DOHH2 (cell line): ENCODE measurements at regions not wholly inside any gene's neighbourhood (a gene's known extent, or its start where the extent isn't known, plus 50 kb on each side); places are given as distances from the start of the nearest gene placed in this dataset.
"Not testable (repeated sequence)": the region's sequence is repeated elsewhere in the genome, so short reads cannot be mapped to it uniquely, and the experiment has no call there.

Experiments used
- H3F3A ChIP-seq: fragments of 200-600 bp; sonication (generic), shearing (Covaris generic); 2 replicates; pipeline ENCODE4 v1.6.0; 2016; ENCODE audit warnings: antibody characterized with exemption, mild to moderate bottlenecking; ENCODE audit not compliant: control insufficient read depth, insufficient read depth
- H3K27ac ChIP-seq: fragments of 200-600 bp; sonication (generic); 2 replicates; pipeline ENCODE4 v1.5.1; 2014; ENCODE audit warnings: low read depth, mild to moderate bottlenecking, low read length, moderate library complexity
- H3K27me3 ChIP-seq: fragments of 200-600 bp; sonication (generic); 2 replicates; pipeline ENCODE4 v1.6.1; 2014; ENCODE audit warnings: mild to moderate bottlenecking, low read length, mixed read lengths; ENCODE audit not compliant: control insufficient read depth
- H3K36me3 ChIP-seq: fragments of 200-600 bp; sonication (generic); 2 replicates; pipeline ENCODE4 v1.6.1; 2014; ENCODE audit warnings: mild to moderate bottlenecking, low read length, moderate library complexity, mixed read lengths; ENCODE audit not compliant: control insufficient read depth
- H3K4me1 ChIP-seq: fragments of 200-600 bp; sonication (generic); 2 replicates; pipeline ENCODE4 v1.6.1; 2014; ENCODE audit warnings: mild to moderate bottlenecking, low read length, mixed read lengths; ENCODE audit not compliant: control insufficient read depth
- H3K4me2 ChIP-seq: fragments of 200-600 bp; sonication (generic); 2 replicates; pipeline ENCODE4 v1.6.0; 2014; ENCODE audit warnings: mild to moderate bottlenecking, low read length, moderate library complexity
- H3K4me3 ChIP-seq: fragments of 200-600 bp; sonication (generic); 2 replicates; pipeline ENCODE4 v1.5.1; 2014; ENCODE audit warnings: mild to moderate bottlenecking, low read length, mixed read lengths
- H3K79me2 ChIP-seq: fragments of 200-600 bp; sonication (generic); 2 replicates; pipeline ENCODE4 v1.6.1; 2014; ENCODE audit warnings: mild to moderate bottlenecking, low read length, mixed read lengths; ENCODE audit not compliant: control insufficient read depth
- H3K9me2 ChIP-seq: fragments of 200-600 bp; sonication (generic); replicated peaks from 2 replicates; pipeline ENCODE4 v1.6.1; 2014; ENCODE audit warnings: mild to moderate bottlenecking, low read length, mixed read lengths; ENCODE audit not compliant: control insufficient read depth
- H3K9me3 ChIP-seq: fragments of 200-600 bp; sonication (generic); 2 replicates; pipeline ENCODE4 v1.6.1; 2014; ENCODE audit warnings: antibody characterized with exemption, low read length, mixed read lengths; ENCODE audit not compliant: control insufficient read depth, insufficient read depth
- H4K20me1 ChIP-seq: fragments of 200-600 bp; sonication (generic); 2 replicates; pipeline ENCODE4 v1.6.0; 2014; ENCODE audit warnings: low read depth, mild to moderate bottlenecking, antibody characterized with exemption, low read length, moderate library complexity; ENCODE audit not compliant: control insufficient read depth, insufficient read depth
- EZH2phosphoT487 ChIP-seq: fragments of 200-600 bp; sonication (generic); IDR thresholded peaks from 2 replicates; pipeline ENCODE4 v1.6.1; 2017; ENCODE audit warnings: borderline replicate concordance, mild to moderate bottlenecking, antibody characterized with exemption, low read length, moderate library complexity, mixed read lengths
- TF ChIP-seq, protein P1 (sequence below): fragments of 200-600 bp; sonication (generic); IDR thresholded peaks from one replicate; pipeline ENCODE4 v1.5.1; 2014; ENCODE audit warnings: antibody characterized with exemption, mild to moderate bottlenecking, low read depth, low read length; ENCODE audit not compliant: poor library complexity, severe bottlenecking

- H3K27me3 ChIP-seq: no peaks in the 10 kb centered on the region
- no peaks in the 10 kb centered on the region for H3K79me2 ChIP-seq
- TF ChIP-seq, protein P1, sequence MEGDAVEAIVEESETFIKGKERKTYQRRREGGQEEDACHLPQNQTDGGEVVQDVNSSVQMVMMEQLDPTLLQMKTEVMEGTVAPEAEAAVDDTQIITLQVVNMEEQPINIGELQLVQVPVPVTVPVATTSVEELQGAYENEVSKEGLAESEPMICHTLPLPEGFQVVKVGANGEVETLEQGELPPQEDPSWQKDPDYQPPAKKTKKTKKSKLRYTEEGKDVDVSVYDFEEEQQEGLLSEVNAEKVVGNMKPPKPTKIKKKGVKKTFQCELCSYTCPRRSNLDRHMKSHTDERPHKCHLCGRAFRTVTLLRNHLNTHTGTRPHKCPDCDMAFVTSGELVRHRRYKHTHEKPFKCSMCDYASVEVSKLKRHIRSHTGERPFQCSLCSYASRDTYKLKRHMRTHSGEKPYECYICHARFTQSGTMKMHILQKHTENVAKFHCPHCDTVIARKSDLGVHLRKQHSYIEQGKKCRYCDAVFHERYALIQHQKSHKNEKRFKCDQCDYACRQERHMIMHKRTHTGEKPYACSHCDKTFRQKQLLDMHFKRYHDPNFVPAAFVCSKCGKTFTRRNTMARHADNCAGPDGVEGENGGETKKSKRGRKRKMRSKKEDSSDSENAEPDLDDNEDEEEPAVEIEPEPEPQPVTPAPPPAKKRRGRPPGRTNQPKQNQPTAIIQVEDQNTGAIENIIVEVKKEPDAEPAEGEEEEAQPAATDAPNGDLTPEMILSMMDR: no peak
- TF ChIP-seq EZH2phosphoT487: no peak
- no peaks in the 10 kb centered on the region for H4K20me1 ChIP-seq
- no peak overlapping the region for H3K27ac ChIP-seq
- H3K4me3 ChIP-seq: no peak overlapping the region
- H3F3A ChIP-seq: no peaks in the 10 kb centered on the region
- H3K4me2 ChIP-seq: no peak overlapping the region
- no peaks in the 10 kb centered on the region for H3K4me1 ChIP-seq
- H3K9me3 ChIP-seq: no peaks in the 10 kb centered on the region
- H3K9me2 ChIP-seq: no peaks in the 10 kb centered on the region
- no peaks in the 10 kb centered on the region for H3K36me3 ChIP-seq
Measured at GRCh38 chr10:109327266-109327665, 596.0 kb downstream of the XPNPEP1 start.

- Histone ChIP-seq H3K27ac (no peak overlapping the region), H3F3A (no peaks in the 10 kb centered on the region), H3K79me2 (no peaks in the 10 kb centered on the region), H3K27me3 (no peaks in the 10 kb centered on the region), H4K20me1 (no peaks in the 10 kb centered on the region), H3K9me2 (no peaks in the 10 kb centered on the region), H3K4me2 (no peak overlapping the region), H3K36me3 (no peaks in the 10 kb centered on the region), H3K9me3 (no peaks in the 10 kb centered on the region), H3K4me1 (no peaks in the 10 kb centered on the region), H3K4me3 (no peak overlapping the region)
- TF ChIP-seq EZH2phosphoT487: no peak
- TF ChIP-seq, protein P1: no peak
Measured at GRCh38 chr10:109324721-109325120, 598.6 kb downstream of the XPNPEP1 start.

DNA sequence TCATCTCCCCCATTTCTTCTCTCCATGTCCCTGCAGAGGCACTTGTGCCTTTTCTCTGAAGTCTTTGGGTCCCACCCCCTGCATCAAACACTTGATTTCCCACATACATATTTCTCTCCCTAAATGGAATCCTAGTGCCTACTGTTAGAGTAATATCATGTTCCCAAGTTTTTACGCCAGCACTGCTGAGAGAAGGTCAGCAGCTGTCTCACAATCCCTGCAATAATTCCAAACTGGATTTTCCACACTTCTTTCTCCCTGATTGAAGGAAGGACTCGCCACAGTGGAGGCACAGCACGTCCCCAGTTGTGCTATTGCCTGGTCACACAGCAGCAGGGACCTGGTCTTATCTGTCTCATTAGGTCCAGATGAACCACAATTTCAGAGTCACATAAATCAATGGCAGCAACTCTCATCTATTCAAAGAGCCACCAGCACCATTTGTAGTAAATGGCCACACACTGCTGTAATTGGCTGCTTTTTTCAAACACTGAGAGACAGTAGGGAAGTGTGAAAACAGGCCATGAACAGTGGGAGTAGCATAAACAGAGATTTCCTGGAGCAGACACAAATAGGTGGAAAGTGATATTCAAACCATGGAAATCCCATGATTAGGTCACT lies 605.5 kb downstream of the XPNPEP1 start:
- Histone ChIP-seq H3K4me2 (no peak overlapping the region), H3K9me2 (no peaks in the 10 kb centered on the region), H3K36me3 (no peaks in the 10 kb centered on the region), H3K4me1 (no peaks in the 10 kb centered on the region), H3K4me3 (no peak overlapping the region), H3K79me2 (no peaks in the 10 kb centered on the region), H3K9me3 (no peaks in the 10 kb centered on the region), H3K27ac (no peak overlapping the region), H3K27me3 (no peaks in the 10 kb centered on the region), H3F3A (no peaks in the 10 kb centered on the region), H4K20me1 (no peaks in the 10 kb centered on the region)
- TF ChIP-seq EZH2phosphoT487: no peak
- TF ChIP-seq, protein P1: no peak

DNA sequence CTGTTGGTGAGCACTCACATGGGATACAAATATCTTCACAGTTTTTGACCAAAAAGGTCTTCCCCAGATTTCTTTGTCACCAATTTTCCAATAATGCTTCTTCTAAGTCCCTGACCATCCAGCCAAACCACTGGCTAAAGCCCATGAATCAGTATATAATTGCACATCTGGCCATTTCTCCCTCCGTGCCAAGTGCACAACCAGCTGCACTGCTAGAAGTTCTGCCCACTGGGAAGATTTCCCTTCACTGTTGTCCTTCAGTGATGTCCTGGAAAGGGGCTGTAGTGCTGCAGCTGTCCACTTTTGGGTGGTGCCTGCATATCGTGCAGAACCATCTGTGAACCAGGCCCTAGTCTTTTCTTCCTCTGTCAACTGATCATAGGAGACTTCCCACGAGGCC lies 609.3 kb downstream of the XPNPEP1 start:
- not testable (repeated sequence) for H3K4me2 ChIP-seq, H3K4me3 ChIP-seq, H3K79me2 ChIP-seq, H3F3A ChIP-seq, H3K27ac ChIP-seq, H4K20me1 ChIP-seq, H3K9me3 ChIP-seq, H3K27me3 ChIP-seq, H3K4me1 ChIP-seq, H3K9me2 ChIP-seq, H3K36me3 ChIP-seq

- H3K4me1 ChIP-seq, H3K27ac ChIP-seq, H3K27me3 ChIP-seq, H3F3A ChIP-seq, H3K79me2 ChIP-seq, H3K4me2 ChIP-seq, H3K9me2 ChIP-seq, H3K4me3 ChIP-seq, H4K20me1 ChIP-seq, H3K9me3 ChIP-seq, H3K36me3 ChIP-seq: not testable (repeated sequence)
Measured at GRCh38 chr10:109312555-109312954, 610.8 kb downstream of the XPNPEP1 start.
